PC-9 (cell line): ENCODE measurements at regions not wholly inside any gene's neighbourhood (a gene's known extent, or its start where the extent isn't known, plus 50 kb on each side); places are given as distances from the start of the nearest gene placed in this dataset.
A peak's percentile ranks its signal among the peaks of the same experiment; 100 is the strongest.

Experiments
- BruUV-seq: library from RNA; stranded (reverse); fragments of 400-500 nt; replicated peaks from 2 replicates; lab custom pipeline; 2021; lab: Mats Ljungman, UMichigan
- CTCF ChIA-PET: fragments of 300-600 bp; sonication (Branson Sonifier 250); formaldehyde crosslinking; loops from one replicate; lab custom pipeline; 2022; ENCODE audit warnings: antibody characterized with exemption; lab: Charles Lee
- POLR2A ChIA-PET: fragments of 300-600 bp; sonication (Branson Sonifier 250); formaldehyde crosslinking; loops from one replicate; lab custom pipeline; 2022; ENCODE audit warnings: antibody characterized with exemption; ENCODE audit not compliant: unreplicated experiment; lab: Charles Lee
- DNase-seq, 2 experiments: peaks; one replicate each; pipeline versions ENCODE4 v3.0.0 to v3.0.0-alpha.2; 2015 to 2022; ENCODE audit warnings: mixed read lengths in 1 of 2
- H2AFZ ChIP-seq: fragments of 200-600 bp; sonication (generic); 2 replicates; pipeline ENCODE4 v1.8.1; 2017; ENCODE audit warnings: antibody characterized with exemption
- H3F3A ChIP-seq: fragments of 200-600 bp; sonication (generic); 2 replicates; pipeline ENCODE4 v1.8.1; 2017; ENCODE audit warnings: antibody characterized with exemption, mild to moderate bottlenecking, low read depth; ENCODE audit not compliant: insufficient read depth
- H3K27ac ChIP-seq: fragments of 200-600 bp; sonication (generic); 2 replicates; pipeline ENCODE4 v1.6.1; 2016; ENCODE audit warnings: mixed run types
- H3K27me3 ChIP-seq: fragments of 200-600 bp; sonication (generic); 2 replicates; pipeline ENCODE4 v1.6.1; 2016; ENCODE audit warnings: low read depth, mixed run types; ENCODE audit not compliant: insufficient read depth
- H3K36me3 ChIP-seq: fragments of 200-600 bp; sonication (generic); 2 replicates; pipeline ENCODE4 v1.6.1; 2016; ENCODE audit warnings: low read depth, mixed run types
- H3K4me1 ChIP-seq: fragments of 200-600 bp; sonication (generic); replicated peaks from 2 replicates; pipeline ENCODE4 v1.6.1; 2016; ENCODE audit warnings: mixed run types; ENCODE audit not compliant: insufficient read depth
- H3K4me2 ChIP-seq: fragments of 200-600 bp; sonication (generic); 2 replicates; pipeline ENCODE4 v1.6.1; 2017; ENCODE audit warnings: mixed run types
- H3K4me3 ChIP-seq: fragments of 200-600 bp; sonication (generic); 2 replicates; pipeline ENCODE4 v1.6.1; 2016; ENCODE audit warnings: mixed run types
- H3K79me2 ChIP-seq: fragments of 200-600 bp; sonication (generic); 2 replicates; pipeline ENCODE4 v1.6.1; 2017; ENCODE audit warnings: low read depth, mixed run types
- H3K9me2 ChIP-seq: fragments of 200-600 bp; sonication (generic); 2 replicates; pipeline ENCODE4 v1.8.1; 2017; ENCODE audit warnings: mild to moderate bottlenecking; ENCODE audit not compliant: insufficient read depth
- H3K9me3 ChIP-seq: fragments of 200-600 bp; sonication (generic); 2 replicates; pipeline ENCODE4 v1.8.1; 2016; ENCODE audit warnings: low read depth; ENCODE audit not compliant: insufficient read depth
- H4K20me1 ChIP-seq: fragments of 200-600 bp; sonication (generic); 2 replicates; pipeline ENCODE4 v1.8.1; 2017; ENCODE audit not compliant: insufficient read depth
- EZH2 ChIP-seq: fragments of 200-600 bp; sonication (generic); IDR thresholded peaks from 2 replicates; pipeline ENCODE4 v1.8.0; 2017; ENCODE audit warnings: antibody characterized with exemption, low read depth
- intact Hi-C: fragments of 100-400 bp; cut with micrococcal nuclease; formaldehyde crosslinking; loops from one replicate; pipeline ENCODE4 v1.10.0; 2022; ENCODE audit not compliant: unreplicated experiment
- TF ChIP-seq, protein P1 (sequence below): fragments of 200-600 bp; sonication (generic); conservative IDR thresholded peaks from 2 replicates; pipeline ENCODE4 v1.6.1; 2017; ENCODE audit warnings: mixed run types, antibody characterized with exemption, mild to moderate bottlenecking, moderate library complexity

- no peak overlapping the region for H3K4me2 ChIP-seq
- ChIA-PET POLR2A (no interaction called here), CTCF (no interaction called here)
- no peaks in the 10 kb centered on the region for H4K20me1 ChIP-seq
- H3K9me2 ChIP-seq = no peaks in the 10 kb centered on the region
- H3K4me1 ChIP-seq = 0 out of 2 replicates have a peak, but pooled peaks cover 4% of the 10 kb centered on the region
- no peaks in the 10 kb centered on the region for H3K36me3 ChIP-seq
- no peak overlapping the region for H3K4me3 ChIP-seq
- TF ChIP-seq, protein P1, sequence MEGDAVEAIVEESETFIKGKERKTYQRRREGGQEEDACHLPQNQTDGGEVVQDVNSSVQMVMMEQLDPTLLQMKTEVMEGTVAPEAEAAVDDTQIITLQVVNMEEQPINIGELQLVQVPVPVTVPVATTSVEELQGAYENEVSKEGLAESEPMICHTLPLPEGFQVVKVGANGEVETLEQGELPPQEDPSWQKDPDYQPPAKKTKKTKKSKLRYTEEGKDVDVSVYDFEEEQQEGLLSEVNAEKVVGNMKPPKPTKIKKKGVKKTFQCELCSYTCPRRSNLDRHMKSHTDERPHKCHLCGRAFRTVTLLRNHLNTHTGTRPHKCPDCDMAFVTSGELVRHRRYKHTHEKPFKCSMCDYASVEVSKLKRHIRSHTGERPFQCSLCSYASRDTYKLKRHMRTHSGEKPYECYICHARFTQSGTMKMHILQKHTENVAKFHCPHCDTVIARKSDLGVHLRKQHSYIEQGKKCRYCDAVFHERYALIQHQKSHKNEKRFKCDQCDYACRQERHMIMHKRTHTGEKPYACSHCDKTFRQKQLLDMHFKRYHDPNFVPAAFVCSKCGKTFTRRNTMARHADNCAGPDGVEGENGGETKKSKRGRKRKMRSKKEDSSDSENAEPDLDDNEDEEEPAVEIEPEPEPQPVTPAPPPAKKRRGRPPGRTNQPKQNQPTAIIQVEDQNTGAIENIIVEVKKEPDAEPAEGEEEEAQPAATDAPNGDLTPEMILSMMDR = no peak
- no peak for TF ChIP-seq EZH2
- intact Hi-C loops = no loop called here
- no peak for DNase-seq
- 0 out of 2 replicates have a peak, but pooled peaks cover 7% of the 10 kb centered on the region for H3K27me3 ChIP-seq
- no peaks in the 10 kb centered on the region for H3K9me3 ChIP-seq
- H2AFZ ChIP-seq = no peak overlapping the region
- H3K79me2 ChIP-seq = no peaks in the 10 kb centered on the region
- H3F3A ChIP-seq = no peaks in the 10 kb centered on the region
- BruUV-seq = no TSS peak
- no peak overlapping the region for H3K27ac ChIP-seq
Measured at GRCh38 chr11:112783945-112784322, 177.3 kb upstream of the NCAM1 start.

GRCh38 chr11:112784323-112785073 lies 176.7 kb upstream of the NCAM1 start:
- peak in 1 of 2 experiments; percentile 58 for DNase-seq
- no peaks in the 10 kb centered on the region for H3K36me3 ChIP-seq
- H3K4me3 ChIP-seq = peak overlapping the region; percentile 1; the same call in 1 of the 2 replicates
- no peaks in the 10 kb centered on the region for H3F3A ChIP-seq
- H3K27me3 ChIP-seq = 0 out of 2 replicates have a peak, but pooled peaks cover 3% of the 10 kb centered on the region
- TF ChIP-seq, protein P1 = no peak
- no peak for TF ChIP-seq EZH2
- H3K79me2 ChIP-seq = no peaks in the 10 kb centered on the region
- H3K9me3 ChIP-seq = no peaks in the 10 kb centered on the region
- H2AFZ ChIP-seq = no peak overlapping the region
- no peaks in the 10 kb centered on the region for H3K9me2 ChIP-seq
- H3K4me1 ChIP-seq = 0 out of 2 replicates have a peak, but pooled peaks cover 4% of the 10 kb centered on the region
- no peak overlapping the region for H3K27ac ChIP-seq
- BruUV-seq = no TSS peak
- POLR2A ChIA-PET = no interaction called here
- intact Hi-C loops = no loop called here
- CTCF ChIA-PET = no interaction called here
- H4K20me1 ChIP-seq = no peaks in the 10 kb centered on the region
- peak overlapping the region; percentile 52 for H3K4me2 ChIP-seq

DNA sequence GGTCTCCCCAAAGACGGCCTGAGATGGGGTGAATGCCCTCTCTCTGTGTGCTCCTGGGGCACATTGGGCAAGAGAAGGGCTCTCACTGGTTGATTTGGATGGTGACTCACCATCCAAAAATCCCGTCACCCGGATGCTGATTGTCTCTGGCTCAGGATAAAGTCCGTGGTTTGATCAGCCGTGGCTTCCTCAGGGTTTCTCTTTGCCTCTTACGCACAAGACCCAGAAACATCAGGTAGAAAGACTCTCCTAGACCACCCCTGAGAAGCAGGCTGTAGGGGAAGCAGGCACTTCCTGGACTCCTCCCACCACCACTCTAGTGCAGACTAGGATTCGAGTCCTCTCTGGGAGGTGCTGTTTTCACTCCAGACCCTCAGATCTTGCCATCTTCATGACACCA lies 176.1 kb upstream of the NCAM1 start:
- POLR2A ChIA-PET = no interaction called here
- intact Hi-C loops = no loop called here
- H3F3A ChIP-seq = no peaks in the 10 kb centered on the region
- no peaks in the 10 kb centered on the region for H3K27me3 ChIP-seq
- TF ChIP-seq, protein P1 = no peak
- no peak for TF ChIP-seq EZH2
- no TSS peak for BruUV-seq
- H2AFZ ChIP-seq = no peak overlapping the region
- H3K9me2 ChIP-seq = no peaks in the 10 kb centered on the region
- no peak overlapping the region for H3K27ac ChIP-seq
- peak overlapping the region; percentile 1; the same call in 1 of the 2 replicates for H3K4me3 ChIP-seq
- no peaks in the 10 kb centered on the region for H3K79me2 ChIP-seq
- no peaks in the 10 kb centered on the region for H3K9me3 ChIP-seq
- peak overlapping the region; percentile 52 for H3K4me2 ChIP-seq
- H3K36me3 ChIP-seq = no peaks in the 10 kb centered on the region
- no peaks in the 10 kb centered on the region for H4K20me1 ChIP-seq
- DNase-seq = no peak
- 0 out of 2 replicates have a peak, but pooled peaks cover 4% of the 10 kb centered on the region for H3K4me1 ChIP-seq
- CTCF ChIA-PET = no interaction called here
